ENCODE measurements at regions not wholly inside any gene's neighbourhood (a gene's known extent, or its start where the extent isn't known, plus 50 kb on each side); places are given as distances from the start of the nearest gene placed in this dataset.

DNA sequence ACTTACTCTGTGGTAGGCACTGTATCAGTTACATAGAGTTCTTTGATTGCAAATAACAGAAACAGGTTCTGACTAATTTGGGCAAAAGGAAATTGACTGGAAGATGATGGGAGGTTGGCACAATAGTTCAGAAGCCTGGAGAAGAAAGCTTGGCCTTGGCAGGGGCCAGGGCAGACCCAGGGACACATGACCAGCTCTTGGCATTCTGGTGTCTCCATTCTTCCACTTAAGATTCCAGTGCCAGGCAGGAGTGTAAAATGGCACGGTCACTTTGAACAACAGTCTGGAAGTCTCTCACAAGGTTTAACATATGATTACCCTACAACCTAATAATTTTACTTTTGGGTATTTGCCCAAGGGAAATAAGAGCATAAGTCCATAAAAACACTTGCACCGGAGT lies 175.9 kb downstream of the BCOR start (continued):
- TF ChIP-seq, protein P1, sequence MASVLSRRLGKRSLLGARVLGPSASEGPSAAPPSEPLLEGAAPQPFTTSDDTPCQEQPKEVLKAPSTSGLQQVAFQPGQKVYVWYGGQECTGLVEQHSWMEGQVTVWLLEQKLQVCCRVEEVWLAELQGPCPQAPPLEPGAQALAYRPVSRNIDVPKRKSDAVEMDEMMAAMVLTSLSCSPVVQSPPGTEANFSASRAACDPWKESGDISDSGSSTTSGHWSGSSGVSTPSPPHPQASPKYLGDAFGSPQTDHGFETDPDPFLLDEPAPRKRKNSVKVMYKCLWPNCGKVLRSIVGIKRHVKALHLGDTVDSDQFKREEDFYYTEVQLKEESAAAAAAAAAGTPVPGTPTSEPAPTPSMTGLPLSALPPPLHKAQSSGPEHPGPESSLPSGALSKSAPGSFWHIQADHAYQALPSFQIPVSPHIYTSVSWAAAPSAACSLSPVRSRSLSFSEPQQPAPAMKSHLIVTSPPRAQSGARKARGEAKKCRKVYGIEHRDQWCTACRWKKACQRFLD (CRISPR knock-in tag; IDR thresholded peaks at IDR 0.05), result no peak
- no peak for TF ChIP-seq SOX6 (IDR thresholded peaks at IDR 0.05)
- TF ChIP-seq ERF (CRISPR knock-in tag; IDR thresholded peaks at IDR 0.05), result no peak

DNA sequence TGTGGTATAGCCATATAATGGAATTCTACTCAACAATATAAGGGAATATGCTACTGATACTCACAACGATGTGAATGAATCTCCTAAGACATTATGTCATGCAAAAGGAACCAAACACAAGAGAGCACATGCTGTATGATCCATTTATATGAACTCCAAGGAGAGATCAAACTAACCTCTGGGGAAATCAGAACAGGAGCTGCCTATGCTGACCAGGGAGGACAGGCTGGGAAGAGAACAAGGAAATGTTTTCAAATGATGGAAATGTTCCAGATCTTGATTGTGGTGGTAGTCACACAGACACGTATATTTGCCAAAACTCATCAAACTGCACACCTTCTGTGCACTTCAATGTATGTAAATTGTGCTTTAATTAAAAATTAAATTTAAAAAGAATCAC lies 175.3 kb downstream of the BCOR start:
- H3K9me3 ChIP-seq (replicated peaks; ENCODE audit: control insufficient read depth, insufficient read depth, low read depth, low read length), result no peaks in the 10 kb centered on the region
- no peak overlapping the region for H3K4me2 ChIP-seq (ENCODE audit: insufficient read depth, low read length)
- DNase-seq (ENCODE audit: extremely low read depth in 1 of 4, low spot score in 3 of 4) (no peak), ATAC-seq (no peak), FAIRE-seq (no peak)
- H3K4me3 ChIP-seq, result no peak overlapping the region
- no peak overlapping the region for H3K9ac ChIP-seq (ENCODE audit: insufficient read depth in 1 of 2, low read depth in 2 of 2, low read length in 2 of 2)
- POLR2A ChIA-PET, result no interaction called here
- no peaks in the 10 kb centered on the region for H4K20me1 ChIP-seq (replicated peaks; ENCODE audit: control insufficient read depth, insufficient read depth, low read length)
- BruUV-seq (replicated peaks), result no TSS peak
- intact Hi-C loops (cut with micrococcal nuclease), result no loop called here
- H3K79me2 ChIP-seq (ENCODE audit: control insufficient read depth, insufficient read depth, low read length), result no peaks in the 10 kb centered on the region
- H3K27ac ChIP-seq (ENCODE audit: extremely low read depth, low read depth, low read length), result no peak overlapping the region
- no peak overlapping the region for H2AFZ ChIP-seq (ENCODE audit: low read depth, low read length)
- no peaks in the 10 kb centered on the region for H3K4me1 ChIP-seq (replicated peaks in 1 of 2; ENCODE audit: control insufficient read depth in 2 of 2, insufficient read depth in 2 of 2, low read length in 2 of 2)
- 0% methylated on average over 2 of the region's 2 CpGs for WGBS (ENCODE audit: insufficient coverage, low coverage, missing lambda C conversion rate)
- H3K9me1 ChIP-seq (ENCODE audit: control insufficient read depth, insufficient read depth, low read length), result no peaks in the 10 kb centered on the region
- no peaks in the 10 kb centered on the region for H3K36me3 ChIP-seq (ENCODE audit: control insufficient read depth, insufficient read depth, low read length)
- CTCF ChIA-PET (ENCODE audit: low intra/inter-chr PET ratio), result no interaction called here
- TF ChIP-seq PTBP1 (IDR thresholded peaks at IDR 0.05; ENCODE audit: low read depth, low read length) (no peak), CBX1 (IDR thresholded peaks at IDR 0.05; ENCODE audit: low read depth) (no peak), CHCHD3 (CRISPR knock-in tag; IDR thresholded peaks at IDR 0.05) (no peak), SREBF1 (IDR thresholded peaks at IDR 0.05; ENCODE audit: borderline replicate concordance, low read depth, low read length) (no peak), BACH1 (tag; IDR thresholded peaks at IDR 0.05) (no peak), GATA2 (CRISPR knock-in tag; IDR thresholded peaks at IDR 0.05) (no peak), CC2D1A (IDR thresholded peaks at IDR 0.05) (no peak), EP300 (IDR thresholded peaks at IDR 0.05; ENCODE audit: low read length) (no peak), CBX8 (IDR thresholded peaks at IDR 0.05; ENCODE audit: borderline replicate concordance, extremely low read depth, low read depth, low read length, poor library complexity, severe bottlenecking) (no peak)
- TF ChIP-seq, protein P2, sequence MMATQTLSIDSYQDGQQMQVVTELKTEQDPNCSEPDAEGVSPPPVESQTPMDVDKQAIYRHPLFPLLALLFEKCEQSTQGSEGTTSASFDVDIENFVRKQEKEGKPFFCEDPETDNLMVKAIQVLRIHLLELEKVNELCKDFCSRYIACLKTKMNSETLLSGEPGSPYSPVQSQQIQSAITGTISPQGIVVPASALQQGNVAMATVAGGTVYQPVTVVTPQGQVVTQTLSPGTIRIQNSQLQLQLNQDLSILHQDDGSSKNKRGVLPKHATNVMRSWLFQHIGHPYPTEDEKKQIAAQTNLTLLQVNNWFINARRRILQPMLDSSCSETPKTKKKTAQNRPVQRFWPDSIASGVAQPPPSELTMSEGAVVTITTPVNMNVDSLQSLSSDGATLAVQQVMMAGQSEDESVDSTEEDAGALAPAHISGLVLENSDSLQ (IDR thresholded peaks at IDR 0.05), result no peak
- TF ChIP-seq, protein P3, sequence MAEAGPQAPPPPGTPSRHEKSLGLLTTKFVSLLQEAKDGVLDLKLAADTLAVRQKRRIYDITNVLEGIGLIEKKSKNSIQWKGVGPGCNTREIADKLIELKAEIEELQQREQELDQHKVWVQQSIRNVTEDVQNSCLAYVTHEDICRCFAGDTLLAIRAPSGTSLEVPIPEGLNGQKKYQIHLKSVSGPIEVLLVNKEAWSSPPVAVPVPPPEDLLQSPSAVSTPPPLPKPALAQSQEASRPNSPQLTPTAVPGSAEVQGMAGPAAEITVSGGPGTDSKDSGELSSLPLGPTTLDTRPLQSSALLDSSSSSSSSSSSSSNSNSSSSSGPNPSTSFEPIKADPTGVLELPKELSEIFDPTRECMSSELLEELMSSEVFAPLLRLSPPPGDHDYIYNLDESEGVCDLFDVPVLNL (CRISPR knock-in tag; IDR thresholded peaks at IDR 0.05; ENCODE audit: low read depth), result no peak
- in situ Hi-C loops (cut with MboI), result no loop called here
- peaks cover 0 to 4% of the 10 kb centered on the region in 2 experiments; a peak in 2 of 5 replicates for H3K27me3 ChIP-seq (ENCODE audit: control insufficient read depth in 2 of 2, insufficient read depth in 2 of 2, low read length in 2 of 2)
